A549 (cell line): ENCODE measurements at regions not wholly inside any gene's neighbourhood (a gene's known extent, or its start where the extent isn't known, plus 50 kb on each side); places are given as distances from the start of the nearest gene placed in this dataset.

Experiments used
- ATAC-seq, 2 experiments: fragments of 200-7000 bp in 1 of 2; fragments of >200 bp in 1 of 2; cut with Nextera tagmentation in 1 of 2; cut with Tn5 transposase in 1 of 2; 3 replicates each; pipeline versions ENCODE4 v1.8.0 to v1.9.1; 2018 to 2020; ENCODE audit warnings: mild to moderate bottlenecking in 1 of 2, moderate library complexity in 1 of 2
- CTCF ChIA-PET: fragments of 300-600 bp; sonication (Branson Sonifier 250); formaldehyde crosslinking; extraction: SDS; loops from one replicate; lab custom pipeline; 2021; ENCODE audit warnings: antibody characterized with exemption, inconsistent platforms; lab: Yijun Ruan, JAX
- POLR2A ChIA-PET: fragments of 350-600 bp; formaldehyde crosslinking; extraction: SDS; loops from one replicate; lab custom pipeline; 2021; ENCODE audit warnings: antibody characterized with exemption, inconsistent platforms; lab: Yijun Ruan, JAX
- DNase-seq, 2 experiments: peaks; one replicate each; pipeline versions ENCODE4 v3.0.0 to v3.0.0-alpha.2; 2011 to 2016; ENCODE audit warnings: low read depth in 1 of 2, low spot score in 1 of 2
- FAIRE-seq: peaks from 2 replicates; lab custom pipeline; 2011; peaks lifted over from hg19 to GRCh38; lab: Jason Lieb, UNC
- H3K27ac ChIP-seq, 2 experiments: fragments of >200 bp; sonication (Bioruptor Twin); formaldehyde crosslinking; 3 replicates each; pipeline ENCODE4 v1.5.1; 2016 to 2017
- H3K4me1 ChIP-seq: fragments of >200 bp; sonication (Bioruptor Twin); formaldehyde crosslinking; 3 replicates; pipeline ENCODE4 v1.6.1; 2016
- H3K4me2 ChIP-seq: fragments of >200 bp; sonication (Bioruptor Twin); formaldehyde crosslinking; 3 replicates; pipeline ENCODE4 v1.6.1; 2016
- H3K4me3 ChIP-seq: fragments of >200 bp; sonication (Bioruptor Twin); formaldehyde crosslinking; 3 replicates; pipeline ENCODE4 v1.5.1; 2016
- H3K9me3 ChIP-seq: fragments of >200 bp; sonication (Bioruptor Twin); formaldehyde crosslinking; 3 replicates; pipeline ENCODE4 v1.6.1; 2016
- BHLHE40 ChIP-seq: IDR thresholded peaks from 2 replicates; pipeline ENCODE4 v1.6.1; 2012; ENCODE audit warnings: low read depth, low read length, inconsistent platforms
- CBX8 ChIP-seq: fragments of 200-600 bp; sonication (generic); IDR thresholded peaks from 2 replicates; pipeline ENCODE4 v1.6.1; 2016
- CHD4 ChIP-seq: fragments of 200-600 bp; sonication (generic); IDR thresholded peaks from 2 replicates; pipeline ENCODE4 v1.6.1; 2016; ENCODE audit warnings: antibody characterized with exemption, mild to moderate bottlenecking, borderline replicate concordance
- ESRRA ChIP-seq: fragments of 150-350 bp; IDR thresholded peaks from 2 replicates; pipeline ENCODE4 v1.6.1; 2014; ENCODE audit warnings: mild to moderate bottlenecking, low read length, borderline replicate concordance
- FOSB ChIP-seq: fragments of 250-450 bp; sonication (Bioruptor Pico); IDR thresholded peaks from 2 replicates; pipeline ENCODE4 v1.5.0; 2020; ENCODE audit warnings: mild to moderate bottlenecking, moderate library complexity
- HDAC2 ChIP-seq: fragments of 200-600 bp; sonication (generic); IDR thresholded peaks from 2 replicates; pipeline ENCODE4 v1.6.1; 2016
- HOXB5 ChIP-seq: fragments of 250-450 bp; sonication (Bioruptor Pico); IDR thresholded peaks from 2 replicates; pipeline ENCODE4 v1.5.0; 2020; ENCODE audit warnings: mild to moderate bottlenecking, moderate library complexity
- JUN ChIP-seq, 2 experiments: fragments of >200 bp; sonication (Bioruptor Twin); formaldehyde crosslinking; IDR thresholded peaks; 2 replicates in 1 of 2; 3 replicates in 1 of 2; pipeline ENCODE4 v1.6.1; 2016 to 2017
- JUNB ChIP-seq: fragments of >200 bp; sonication (Bioruptor Twin); formaldehyde crosslinking; IDR thresholded peaks from 2 replicates; pipeline ENCODE4 v1.6.1; 2016
- KDM5A ChIP-seq: fragments of 200-600 bp; sonication (generic); IDR thresholded peaks from 2 replicates; pipeline ENCODE4 v1.6.1; 2016; ENCODE audit warnings: antibody characterized with exemption, mild to moderate bottlenecking
- MAFK ChIP-seq: fragments of 450-650 bp; IDR thresholded peaks from 2 replicates; pipeline ENCODE4 v1.6.1; 2014; ENCODE audit not compliant: partially characterized antibody
- MYC ChIP-seq: IDR thresholded peaks from 2 replicates; pipeline ENCODE4 v1.6.1; 2012; ENCODE audit warnings: mild to moderate bottlenecking, inconsistent platforms, low read length, improper control_type of control experiment, borderline replicate concordance
- NPAS2 ChIP-seq: fragments of 250-450 bp; sonication (Bioruptor Pico); IDR thresholded peaks from 2 replicates; pipeline ENCODE4 v1.8.0; 2022; ENCODE audit warnings: mild to moderate bottlenecking, moderate library complexity, borderline replicate concordance
- NR3C1 ChIP-seq: fragments of >200 bp; sonication (Bioruptor Twin); formaldehyde crosslinking; IDR thresholded peaks from 3 replicates; pipeline ENCODE4 v1.6.1; 2017
- PHF8 ChIP-seq: fragments of 200-600 bp; sonication (generic); IDR thresholded peaks from 2 replicates; pipeline ENCODE4 v1.6.1; 2016; ENCODE audit warnings: low read depth, mild to moderate bottlenecking, antibody characterized with exemption, moderate library complexity, borderline replicate concordance
- POLR2A ChIP-seq: IDR thresholded peaks from 2 replicates; pipeline ENCODE4 v1.6.1; 2012; ENCODE audit warnings: mild to moderate bottlenecking, low read length
- RAD21 ChIP-seq, 2 experiments: fragments of >200 bp in 1 of 2; sonication (Bioruptor Twin) in 1 of 2; formaldehyde crosslinking in 1 of 2; IDR thresholded peaks in 1 of 2; conservative IDR thresholded peaks in 1 of 2; 2 replicates in 1 of 2; 3 replicates in 1 of 2; pipeline ENCODE4 v1.6.1; 2012 to 2018; ENCODE audit warnings: inconsistent platforms in 1 of 2
- RCOR1 ChIP-seq: fragments of 150-350 bp; IDR thresholded peaks from 2 replicates; pipeline ENCODE4 v1.6.1; 2014; ENCODE audit warnings: antibody characterized with exemption, low read length, low read depth
- RNF2 ChIP-seq: fragments of 200-600 bp; sonication (generic); IDR thresholded peaks from 2 replicates; pipeline ENCODE4 v1.6.1; 2016; ENCODE audit warnings: low read depth, mild to moderate bottlenecking, antibody characterized with exemption, moderate library complexity, borderline replicate concordance
- SREBF2 ChIP-seq: fragments of 450-650 bp; IDR thresholded peaks from 2 replicates; pipeline ENCODE4 v1.6.1; 2014; ENCODE audit warnings: mild to moderate bottlenecking, moderate library complexity
- TP53 ChIP-seq: fragments of 250-450 bp; sonication (Bioruptor Pico); IDR thresholded peaks from 2 replicates; pipeline ENCODE4 v1.5.0; 2021; ENCODE audit warnings: mild to moderate bottlenecking, moderate library complexity
- ZC3H11A ChIP-seq: fragments of 450-650 bp; IDR thresholded peaks from 2 replicates; pipeline ENCODE4 v1.6.1; 2014; ENCODE audit warnings: antibody characterized with exemption, mild to moderate bottlenecking
- ZFP36 ChIP-seq: fragments of 450-650 bp; IDR thresholded peaks from 2 replicates; pipeline ENCODE4 v1.6.1; 2014; ENCODE audit warnings: borderline replicate concordance; ENCODE audit not compliant: partially characterized antibody
- ZNF302 ChIP-seq: fragments of 250-450 bp; sonication (Bioruptor Pico); IDR thresholded peaks from 2 replicates; pipeline ENCODE4 v1.9.0; 2021; ENCODE audit warnings: inconsistent platforms, mild to moderate bottlenecking, moderate library complexity
- WGBS: methylation state at CpG from one replicate; pipeline ENCODE4 v1.1.6; 2017; ENCODE audit errors: missing lambda C conversion rate; 5-methylcytosine and 5-hydroxymethylcytosine counted together
- TF ChIP-seq, protein P1 (sequence below): IDR thresholded peaks from 2 replicates; pipeline ENCODE4 v1.6.1; 2012
- TF ChIP-seq, protein P2 (sequence below): fragments of 150-350 bp; IDR thresholded peaks from 2 replicates; pipeline ENCODE4 v1.6.1; 2014; ENCODE audit warnings: low read depth, mild to moderate bottlenecking, low read length
- TF ChIP-seq, protein P3 (sequence below): fragments of >200 bp; sonication (Bioruptor Twin); formaldehyde crosslinking; IDR thresholded peaks from 2 replicates; pipeline ENCODE4 v1.6.1; 2016
- TF ChIP-seq, protein P4 (sequence below): IDR thresholded peaks from 2 replicates; pipeline ENCODE4 v1.6.1; 2012; ENCODE audit warnings: low read depth, borderline replicate concordance
- TF ChIP-seq, protein P5 (sequence below): fragments of 250-450 bp; sonication (Bioruptor Pico); IDR thresholded peaks from 2 replicates; pipeline ENCODE4 v1.5.0; 2020; ENCODE audit warnings: low read depth, mild to moderate bottlenecking, moderate library complexity

DNA sequence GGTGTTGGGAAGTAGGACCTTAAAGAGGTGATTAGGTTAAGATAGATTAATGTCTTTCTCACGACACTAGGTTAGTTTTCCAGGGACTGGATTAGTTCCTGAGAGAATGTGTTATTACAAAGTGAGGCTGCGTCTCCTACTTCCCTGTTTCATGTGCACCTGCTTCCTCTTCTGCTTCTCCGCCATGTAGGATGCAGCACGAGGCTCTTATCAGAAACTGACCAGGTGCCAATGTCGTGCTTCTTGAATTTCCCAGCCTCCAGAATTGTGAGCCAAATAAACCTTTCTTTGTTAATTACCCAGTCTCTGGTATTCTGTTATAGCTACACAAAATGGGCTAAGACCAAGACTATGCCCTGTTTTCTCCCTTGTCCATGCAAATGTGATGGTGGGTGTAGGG is 152.2 kb upstream of the LMO4 start:
- CTCF ChIA-PET, result no interaction called here
- no peaks in the 10 kb centered on the region for H3K9me3 ChIP-seq
- H3K4me2 ChIP-seq, result no peak overlapping the region
- no peak for TF ChIP-seq TP53
- TF ChIP-seq FOSB (CRISPR knock-in tag), result no peak
- TF ChIP-seq HDAC2, result no peak
- no peak for TF ChIP-seq ZFP36
- no peak for TF ChIP-seq JUNB
- TF ChIP-seq CBX8, result no peak
- TF ChIP-seq, protein P1, sequence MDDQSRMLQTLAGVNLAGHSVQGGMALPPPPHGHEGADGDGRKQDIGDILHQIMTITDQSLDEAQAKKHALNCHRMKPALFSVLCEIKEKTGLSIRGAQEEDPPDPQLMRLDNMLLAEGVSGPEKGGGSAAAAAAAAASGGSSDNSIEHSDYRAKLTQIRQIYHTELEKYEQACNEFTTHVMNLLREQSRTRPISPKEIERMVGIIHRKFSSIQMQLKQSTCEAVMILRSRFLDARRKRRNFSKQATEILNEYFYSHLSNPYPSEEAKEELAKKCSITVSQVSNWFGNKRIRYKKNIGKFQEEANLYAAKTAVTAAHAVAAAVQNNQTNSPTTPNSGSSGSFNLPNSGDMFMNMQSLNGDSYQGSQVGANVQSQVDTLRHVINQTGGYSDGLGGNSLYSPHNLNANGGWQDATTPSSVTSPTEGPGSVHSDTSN, result no peak
- no peak for TF ChIP-seq SREBF2
- TF ChIP-seq, protein P2, sequence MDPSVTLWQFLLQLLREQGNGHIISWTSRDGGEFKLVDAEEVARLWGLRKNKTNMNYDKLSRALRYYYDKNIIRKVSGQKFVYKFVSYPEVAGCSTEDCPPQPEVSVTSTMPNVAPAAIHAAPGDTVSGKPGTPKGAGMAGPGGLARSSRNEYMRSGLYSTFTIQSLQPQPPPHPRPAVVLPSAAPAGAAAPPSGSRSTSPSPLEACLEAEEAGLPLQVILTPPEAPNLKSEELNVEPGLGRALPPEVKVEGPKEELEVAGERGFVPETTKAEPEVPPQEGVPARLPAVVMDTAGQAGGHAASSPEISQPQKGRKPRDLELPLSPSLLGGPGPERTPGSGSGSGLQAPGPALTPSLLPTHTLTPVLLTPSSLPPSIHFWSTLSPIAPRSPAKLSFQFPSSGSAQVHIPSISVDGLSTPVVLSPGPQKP, result no peak
- TF ChIP-seq MAFK, result no peak
- TF ChIP-seq, protein P3, sequence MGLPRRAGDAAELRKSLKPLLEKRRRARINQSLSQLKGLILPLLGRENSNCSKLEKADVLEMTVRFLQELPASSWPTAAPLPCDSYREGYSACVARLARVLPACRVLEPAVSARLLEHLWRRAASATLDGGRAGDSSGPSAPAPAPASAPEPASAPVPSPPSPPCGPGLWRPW, result no peak
- no peak for TF ChIP-seq MYC
- TF ChIP-seq BHLHE40, result no peak
- no peak for TF ChIP-seq NPAS2 (CRISPR knock-in tag)
- ATAC-seq (no peak), FAIRE-seq (no peak), DNase-seq (no peak)
- WGBS, result 38% methylated on average over 5 of the region's 5 CpGs
- POLR2A ChIA-PET, result no interaction called here
- no peak overlapping the region for H3K27ac ChIP-seq
- no peak overlapping the region for H3K4me3 ChIP-seq
- no peaks in the 10 kb centered on the region for H3K4me1 ChIP-seq

DNA sequence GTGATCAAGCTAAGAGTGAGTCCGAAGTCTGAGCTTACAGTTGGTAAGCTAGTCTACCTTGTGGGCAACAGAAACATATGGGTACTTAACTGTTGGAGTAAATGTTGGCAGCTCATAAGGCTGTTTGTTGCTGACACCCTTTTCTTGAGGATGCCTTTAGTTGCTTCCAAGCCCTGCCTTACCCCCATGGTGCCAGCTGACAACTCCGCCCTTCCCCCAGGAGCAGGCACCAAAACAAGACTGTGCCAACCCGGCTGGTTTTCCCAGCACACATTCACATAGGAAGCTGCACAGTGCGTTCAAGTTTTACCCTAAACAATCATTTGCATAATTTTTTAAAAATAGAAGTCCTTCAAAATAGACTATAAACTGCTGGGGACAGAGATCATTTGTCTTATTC is 150.2 kb upstream of the LMO4 start:
- Histone ChIP-seq H3K9me3 (no peaks in the 10 kb centered on the region), H3K27ac (no peak overlapping the region), H3K4me1 (no peaks in the 10 kb centered on the region), H3K4me3 (no peak overlapping the region), H3K4me2 (no peak overlapping the region)
- ATAC-seq (no peak), DNase-seq (no peak), FAIRE-seq (no peak)
- CTCF ChIA-PET, result no interaction called here
- POLR2A ChIA-PET, result no interaction called here
- no peak for TF ChIP-seq HOXB5 (CRISPR knock-in tag)
- no peak for TF ChIP-seq ESRRA
- no peak for TF ChIP-seq POLR2A
- TF ChIP-seq, protein P4, sequence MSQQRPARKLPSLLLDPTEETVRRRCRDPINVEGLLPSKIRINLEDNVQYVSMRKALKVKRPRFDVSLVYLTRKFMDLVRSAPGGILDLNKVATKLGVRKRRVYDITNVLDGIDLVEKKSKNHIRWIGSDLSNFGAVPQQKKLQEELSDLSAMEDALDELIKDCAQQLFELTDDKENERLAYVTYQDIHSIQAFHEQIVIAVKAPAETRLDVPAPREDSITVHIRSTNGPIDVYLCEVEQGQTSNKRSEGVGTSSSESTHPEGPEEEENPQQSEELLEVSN, result no peak
- WGBS, result 54% methylated on average over 4 of the region's 4 CpGs

DNA sequence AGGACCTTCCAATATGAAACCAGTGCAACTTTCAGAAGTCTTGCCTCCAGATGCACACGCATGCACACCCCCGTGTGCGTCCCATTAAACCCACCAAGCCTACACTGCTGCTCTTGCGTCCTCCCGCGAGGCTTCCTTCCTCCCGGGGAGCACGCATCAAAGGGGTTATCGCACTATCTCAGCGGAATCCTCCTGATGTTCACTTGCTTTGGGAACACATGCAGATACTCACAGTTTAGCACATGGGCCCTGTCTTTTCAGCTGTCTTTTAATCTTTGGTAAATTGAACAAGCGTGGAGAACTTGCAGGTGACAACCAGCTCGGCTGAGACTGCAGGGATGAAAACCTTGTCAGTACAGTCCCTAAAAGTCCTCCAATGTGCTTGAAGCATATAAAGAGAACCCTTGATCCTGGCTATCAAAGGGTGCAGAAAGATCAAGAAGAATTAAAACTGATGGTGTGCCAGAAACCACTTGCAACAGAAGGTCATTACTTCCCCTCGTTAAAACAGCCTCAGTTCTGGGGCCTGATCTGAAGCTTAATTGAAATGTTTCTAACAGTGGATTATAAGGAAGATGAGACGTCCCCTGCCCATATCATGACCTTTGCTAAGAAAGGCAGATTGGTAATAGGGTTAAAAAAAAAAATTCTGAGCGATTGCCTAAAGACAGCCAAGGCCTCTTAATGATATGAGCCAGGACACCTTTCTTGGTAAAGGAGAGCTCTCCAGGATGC is 149.4 kb upstream of the LMO4 start:
- ChIA-PET POLR2A (no interaction called here), CTCF (interaction anchor here (0.6 kb wide), 1 partner anchor 625 kb away, joined by 3 read pairs; no protein-coding TSS in a partner anchor)
- no peak overlapping the region for H3K27ac ChIP-seq
- TF ChIP-seq NR3C1 (no peak), RAD21 (conservative IDR thresholded peaks at IDR 0.05 in 1 of 2, IDR thresholded peaks at IDR 0.05 in 1 of 2) (no peak), SREBF2 (no peak), PHF8 (no peak), CBX8 (no peak), NPAS2 (CRISPR knock-in tag) (no peak), RNF2 (no peak), RCOR1 (no peak), ZC3H11A (no peak), KDM5A (no peak), ZNF302 (CRISPR knock-in tag) (no peak), CHD4 (no peak), JUN (IDR thresholded peaks at IDR 0.05) (no peak)
- TF ChIP-seq, protein P4, result no peak
- TF ChIP-seq, protein P5, sequence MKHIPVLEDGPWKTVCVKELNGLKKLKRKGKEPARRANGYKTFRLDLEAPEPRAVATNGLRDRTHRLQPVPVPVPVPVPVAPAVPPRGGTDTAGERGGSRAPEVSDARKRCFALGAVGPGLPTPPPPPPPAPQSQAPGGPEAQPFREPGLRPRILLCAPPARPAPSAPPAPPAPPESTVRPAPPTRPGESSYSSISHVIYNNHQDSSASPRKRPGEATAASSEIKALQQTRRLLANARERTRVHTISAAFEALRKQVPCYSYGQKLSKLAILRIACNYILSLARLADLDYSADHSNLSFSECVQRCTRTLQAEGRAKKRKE (CRISPR knock-in tag), result no peak
- H3K4me2 ChIP-seq, result no peak overlapping the region
- no peak overlapping the region for H3K4me3 ChIP-seq
- WGBS, result 70% methylated on average over 14 of the region's 15 CpGs
- no peak for FAIRE-seq
- H3K4me1 ChIP-seq, result no peaks in the 10 kb centered on the region
- ATAC-seq, result no peak
- DNase-seq, result no peak
- no peaks in the 10 kb centered on the region for H3K9me3 ChIP-seq
